BE2C (cell line): ENCODE measurements at regions not wholly inside any gene's neighbourhood (a gene's known extent, or its start where the extent isn't known, plus 50 kb on each side); places are given as distances from the start of the nearest gene placed in this dataset.

ENCODE experiments used
- DNase-seq: peaks from one replicate; pipeline ENCODE4 v3.0.0-alpha.2; 2020
- H3K27me3 ChIP-seq: fragments of 250-450 bp; sonication (Bioruptor Pico); 2 replicates; pipeline ENCODE4 v1.5.1; 2020; ENCODE audit warnings: mild to moderate bottlenecking
- H3K36me3 ChIP-seq: fragments of 250-450 bp; sonication (Bioruptor Pico); 2 replicates; pipeline ENCODE4 v1.5.1; 2020; ENCODE audit warnings: mild to moderate bottlenecking
- H3K4me1 ChIP-seq: fragments of 250-450 bp; sonication (Bioruptor Pico); 2 replicates; pipeline ENCODE4 v1.5.1; 2020
- H3K4me3 ChIP-seq: 2 replicates; pipeline ENCODE4 v1.5.1; 2011; ENCODE audit warnings: low read depth, low read length
- H3K9me3 ChIP-seq: fragments of 250-450 bp; sonication (Bioruptor Pico); 2 replicates; pipeline ENCODE4 v1.5.1; 2020
- CTCF ChIP-seq: IDR thresholded peaks from 2 replicates; pipeline ENCODE4 v1.5.1; 2012; ENCODE audit warnings: mild to moderate bottlenecking, low read depth, low read length

GRCh38 chr12:72774023-72774422 is 501.9 kb downstream of the TRHDE start:
- TF ChIP-seq CTCF = no peak
- no peaks in the 10 kb centered on the region for H3K36me3 ChIP-seq
- H3K9me3 ChIP-seq = no peaks in the 10 kb centered on the region
- H3K4me1 ChIP-seq = no peaks in the 10 kb centered on the region
- no peak for DNase-seq
- H3K27me3 ChIP-seq = no peaks in the 10 kb centered on the region
- no peak overlapping the region for H3K4me3 ChIP-seq

GRCh38 chr12:72777806-72778205 is 505.6 kb downstream of the TRHDE start:
- Histone ChIP-seq H3K9me3 (no peaks in the 10 kb centered on the region), H3K4me3 (no peak overlapping the region), H3K4me1 (no peaks in the 10 kb centered on the region), H3K36me3 (no peaks in the 10 kb centered on the region), H3K27me3 (no peaks in the 10 kb centered on the region)
- no peak for TF ChIP-seq CTCF
- DNase-seq = no peak

GRCh38 chr12:72790273-72790672 is 518.1 kb downstream of the TRHDE start:
- Histone ChIP-seq H3K36me3 (no peaks in the 10 kb centered on the region), H3K4me1 (no peaks in the 10 kb centered on the region), H3K9me3 (no peaks in the 10 kb centered on the region; the same call in 1 of the 2 replicates), H3K27me3 (no peaks in the 10 kb centered on the region), H3K4me3 (no peak overlapping the region)
- no peak for DNase-seq
- no peak for TF ChIP-seq CTCF

GRCh38 chr12:72792889-72793288 is 520.7 kb downstream of the TRHDE start:
- Histone ChIP-seq H3K4me3 (no peak overlapping the region), H3K9me3 (no peaks in the 10 kb centered on the region), H3K27me3 (no peaks in the 10 kb centered on the region), H3K36me3 (no peaks in the 10 kb centered on the region), H3K4me1 (no peaks in the 10 kb centered on the region)
- no peak for DNase-seq
- TF ChIP-seq CTCF = no peak

GRCh38 chr12:72793796-72794195 is 521.6 kb downstream of the TRHDE start:
- H3K4me1 ChIP-seq = no peaks in the 10 kb centered on the region
- no peak overlapping the region for H3K4me3 ChIP-seq
- no peak for DNase-seq
- TF ChIP-seq CTCF = no peak
- H3K27me3 ChIP-seq = no peaks in the 10 kb centered on the region
- H3K9me3 ChIP-seq = no peaks in the 10 kb centered on the region
- H3K36me3 ChIP-seq = no peaks in the 10 kb centered on the region

GRCh38 chr12:72815421-72815820 is 543.3 kb downstream of the TRHDE start:
- Histone ChIP-seq H3K4me1 (no peaks in the 10 kb centered on the region), H3K27me3 (no peaks in the 10 kb centered on the region), H3K4me3 (no peak overlapping the region), H3K36me3 (no peaks in the 10 kb centered on the region), H3K9me3 (no peaks in the 10 kb centered on the region)
- TF ChIP-seq CTCF = no peak
- DNase-seq = no peak
